ENCODE measurements at regions not wholly inside any gene's neighbourhood (a gene's known extent, or its start where the extent isn't known, plus 50 kb on each side); places are given as distances from the start of the nearest gene placed in this dataset.

GRCh38 chr16:13554005-13554404 lies 365.9 kb upstream of the ERCC4 start:
- no peak for DNase-seq

- no peak for DNase-seq
Measured at GRCh38 chr16:13554643-13555042, 365.3 kb upstream of the ERCC4 start.

GRCh38 chr16:13557418-13557817 lies 362.5 kb upstream of the ERCC4 start:
- no peak for DNase-seq

GRCh38 chr16:13558752-13559151 lies 361.2 kb upstream of the ERCC4 start:
- no peak for DNase-seq

GRCh38 chr16:13559624-13560023 lies 360.3 kb upstream of the ERCC4 start:
- no peak for DNase-seq

GRCh38 chr16:13560151-13560550 lies 359.8 kb upstream of the ERCC4 start:
- no peak for DNase-seq

- no peak for DNase-seq
Measured at GRCh38 chr16:13561291-13562070, 358.5 kb upstream of the ERCC4 start.

- DNase-seq: no peak
Measured at GRCh38 chr16:13568803-13569202, 351.2 kb upstream of the ERCC4 start.

GRCh38 chr16:13569986-13570385 lies 350.0 kb upstream of the ERCC4 start:
- DNase-seq: no peak

- no peak for DNase-seq
Measured at GRCh38 chr16:13571036-13571435, 348.9 kb upstream of the ERCC4 start.

- DNase-seq: no peak
Measured at GRCh38 chr16:13573903-13574302, 346.1 kb upstream of the ERCC4 start.

GRCh38 chr16:13586051-13586450 lies 333.9 kb upstream of the ERCC4 start:
- DNase-seq: no peak

GRCh38 chr16:13587181-13587580 lies 332.8 kb upstream of the ERCC4 start:
- DNase-seq: no peak

GRCh38 chr16:13594823-13595222 lies 325.1 kb upstream of the ERCC4 start:
- no peak for DNase-seq

GRCh38 chr16:13606804-13607203 lies 313.1 kb upstream of the ERCC4 start:
- DNase-seq: no peak

GRCh38 chr16:13607289-13607688 lies 312.7 kb upstream of the ERCC4 start:
- no peak for DNase-seq

- no peak for DNase-seq
Measured at GRCh38 chr16:13611596-13611995, 308.4 kb upstream of the ERCC4 start.

GRCh38 chr16:13612623-13613022 lies 307.3 kb upstream of the ERCC4 start:
- no peak for DNase-seq

- DNase-seq: no peak
Measured at GRCh38 chr16:13613165-13613564, 306.8 kb upstream of the ERCC4 start.

GRCh38 chr16:13621639-13622038 lies 298.3 kb upstream of the ERCC4 start:
- DNase-seq: no peak

GRCh38 chr16:13628156-13628555 lies 291.8 kb upstream of the ERCC4 start:
- no peak for DNase-seq

- DNase-seq: no peak
Measured at GRCh38 chr16:13629704-13630103, 290.2 kb upstream of the ERCC4 start.

GRCh38 chr16:13630374-13630773 lies 289.6 kb upstream of the ERCC4 start:
- no peak for DNase-seq

- no peak for DNase-seq
Measured at GRCh38 chr16:13631213-13631767, 288.7 kb upstream of the ERCC4 start.

GRCh38 chr16:13631916-13632315 lies 288.0 kb upstream of the ERCC4 start:
- DNase-seq: no peak

Measured in NCI-H526 treated with DMSO at 0.1 percent for 48 hours (cell line).